GDM1 (cell line): ENCODE measurements at regions not wholly inside any gene's neighbourhood (a gene's known extent, or its start where the extent isn't known, plus 50 kb on each side); places are given as distances from the start of the nearest gene placed in this dataset.

Experiments used
- DNase-seq: peaks from one replicate; lab custom pipeline; 2025; lab: John Stamatoyannopoulos, UW

DNA sequence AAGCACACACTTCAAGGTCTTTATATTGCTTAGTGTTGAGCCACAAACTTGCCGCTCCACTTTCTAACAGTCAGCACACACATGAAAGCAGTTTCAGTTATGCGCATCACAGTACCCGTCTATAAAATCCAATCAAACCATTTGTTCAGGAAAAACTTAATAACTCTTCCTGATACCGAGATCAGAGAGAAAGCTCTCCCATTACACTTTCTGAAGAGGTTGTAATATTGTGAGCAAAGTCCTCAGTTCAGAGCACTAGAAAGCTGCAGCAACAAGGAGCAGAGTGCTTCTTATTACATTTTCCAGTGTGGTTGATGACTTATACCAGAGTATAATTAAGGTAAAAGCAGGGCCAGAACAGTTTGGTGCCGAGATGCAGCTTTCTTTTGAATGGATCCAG, 102.8 kb upstream of the F3 start:
- no peak for DNase-seq

DNA sequence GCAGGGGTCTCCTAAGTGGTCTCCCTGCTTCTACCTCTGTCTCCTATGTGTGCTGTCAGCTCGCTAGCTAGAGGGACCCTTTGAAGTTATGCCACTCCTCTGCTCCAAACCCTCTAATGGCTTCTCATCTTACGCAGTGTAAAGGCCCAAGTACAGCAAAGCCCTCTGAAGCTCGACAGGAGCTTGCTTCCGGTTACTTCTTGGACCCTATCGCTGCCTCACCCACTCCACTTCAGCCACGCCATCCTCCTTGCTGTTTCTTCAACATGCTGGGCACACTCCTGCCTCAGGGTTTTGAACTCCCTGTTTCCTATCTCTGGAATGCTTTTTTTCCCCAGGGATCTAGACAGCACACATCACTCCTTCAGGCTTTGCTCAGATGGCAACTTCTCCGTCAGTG, 102.3 kb upstream of the F3 start:
- no peak for DNase-seq

DNA sequence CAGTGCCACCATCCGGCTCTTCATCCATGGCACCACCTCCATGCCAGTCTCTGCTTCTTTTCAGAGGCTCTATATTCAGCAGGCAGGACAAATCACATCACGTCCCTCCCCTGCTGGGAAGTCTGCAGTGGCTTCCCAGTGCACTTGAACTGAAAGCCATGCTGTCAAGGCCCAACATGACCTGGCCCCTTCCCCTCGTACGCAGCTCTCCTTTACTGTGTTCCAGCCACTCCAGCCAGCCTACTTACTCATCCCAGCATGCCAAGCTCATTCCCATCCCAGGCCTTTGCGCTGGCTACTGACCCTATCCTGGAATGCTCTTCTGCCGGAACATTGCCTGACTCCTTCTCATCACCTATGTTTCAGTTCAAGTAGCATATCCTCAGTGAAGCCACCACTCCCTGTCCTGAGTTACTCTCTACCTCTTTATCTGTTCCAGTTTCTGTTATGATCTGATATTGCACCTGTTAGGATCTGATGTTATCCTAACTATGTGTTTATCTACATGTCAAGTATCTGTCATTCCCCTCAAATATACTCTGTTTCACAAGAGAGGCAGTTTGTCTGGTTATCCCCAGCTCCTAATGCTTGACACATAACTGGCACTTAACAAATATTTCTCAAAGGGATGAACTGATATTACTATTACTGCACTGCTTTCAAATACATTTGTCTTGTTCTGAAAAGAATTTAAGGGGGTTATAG, 101.2 kb upstream of the F3 start:
- no peak for DNase-seq

DNA sequence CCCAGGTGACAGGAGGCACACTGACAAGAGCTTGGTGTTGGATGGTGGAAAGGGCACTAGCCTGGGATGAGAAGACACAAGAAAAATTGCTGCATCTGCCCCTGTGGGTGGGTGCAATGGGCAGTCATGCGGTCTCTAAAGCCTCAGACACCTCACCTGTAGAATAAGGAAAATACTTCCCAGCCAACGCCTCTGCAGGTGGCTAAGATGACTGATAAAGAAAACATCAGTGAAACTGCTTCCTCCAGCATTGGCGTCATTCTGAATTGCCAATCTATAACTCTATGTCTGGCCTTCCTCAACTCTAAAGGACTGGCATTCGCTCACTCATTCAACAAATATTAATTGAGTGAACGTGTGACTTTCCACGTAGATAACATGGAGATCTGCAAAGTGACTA, 100.4 kb upstream of the F3 start:
- no peak for DNase-seq

DNA sequence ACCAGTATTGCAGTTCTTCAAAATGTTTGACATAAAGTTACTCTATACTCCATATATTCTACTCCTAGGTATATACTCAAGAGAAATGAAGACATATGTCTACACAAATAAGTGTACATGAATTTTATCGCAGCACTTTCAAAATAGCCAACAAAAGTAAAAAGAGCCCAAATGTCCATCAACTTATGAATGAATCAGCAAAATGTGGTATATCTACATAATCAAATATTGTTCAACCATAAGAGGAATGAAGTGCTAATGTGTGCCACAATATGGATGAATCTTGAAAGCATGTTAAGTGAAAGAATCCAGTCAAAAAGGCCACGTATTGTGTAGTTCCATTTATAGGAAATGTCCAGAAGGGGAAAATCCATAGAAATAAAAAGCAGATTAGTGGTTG, 98.6 kb upstream of the F3 start:
- no peak for DNase-seq

DNA sequence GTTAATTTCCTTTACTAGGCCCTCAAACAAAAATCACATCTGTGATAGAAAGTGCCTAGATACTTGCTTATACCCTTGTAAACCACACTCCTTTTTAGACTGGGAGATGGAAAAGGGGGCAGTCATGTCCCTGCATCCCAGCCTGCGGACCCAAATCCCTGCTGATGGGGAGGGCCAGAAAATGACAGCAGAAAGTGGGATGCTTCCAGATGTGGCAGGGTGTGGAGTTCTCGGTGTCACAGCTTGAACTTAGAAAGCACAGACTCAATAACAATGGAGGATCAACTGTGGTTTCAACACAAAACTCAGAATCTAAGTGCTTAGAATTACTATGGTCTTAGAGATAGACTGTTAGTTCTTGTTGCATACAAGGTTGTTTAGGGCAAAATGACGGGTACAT, 95.6 kb upstream of the F3 start:
- no peak for DNase-seq

DNA sequence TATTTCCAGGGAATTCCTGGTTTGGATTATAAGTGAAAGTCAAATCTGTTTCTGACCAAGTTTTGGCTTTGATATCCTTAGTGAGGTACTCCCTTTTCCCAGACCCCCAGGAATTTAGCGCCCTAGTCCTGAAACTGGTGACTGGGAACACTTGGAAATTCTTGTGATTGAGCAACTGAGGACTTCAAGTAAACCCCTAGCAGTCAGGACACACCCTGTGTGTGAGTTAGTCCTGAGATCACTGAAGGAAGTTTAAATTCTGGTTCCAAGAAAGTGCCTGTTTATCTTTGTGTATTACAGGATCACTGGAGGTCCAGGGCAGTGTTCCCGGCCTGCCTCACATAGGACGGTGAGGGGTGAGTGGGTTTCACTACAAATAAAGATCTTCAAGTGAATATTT, 95.1 kb upstream of the F3 start:
- DNase-seq = no peak

DNA sequence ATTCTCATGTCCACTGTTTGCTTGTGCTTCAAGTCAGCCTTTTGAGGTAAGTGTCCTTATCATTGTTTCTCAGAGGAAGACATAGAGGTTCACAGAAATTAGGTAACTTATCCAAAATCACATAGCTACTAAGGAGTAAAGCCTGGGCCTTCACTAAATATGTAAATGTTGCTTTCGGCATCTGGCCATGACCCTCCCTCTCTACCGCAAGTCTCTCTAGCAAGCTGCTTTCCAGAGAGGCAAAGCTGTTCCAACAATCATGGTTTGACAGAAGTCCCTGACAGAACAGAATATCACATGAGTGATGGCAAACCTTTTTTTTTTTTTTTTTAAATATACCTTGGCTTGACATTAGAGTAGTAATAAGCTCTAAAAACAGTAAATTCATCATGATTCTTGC, 94.5 kb upstream of the F3 start:
- no peak for DNase-seq

DNA sequence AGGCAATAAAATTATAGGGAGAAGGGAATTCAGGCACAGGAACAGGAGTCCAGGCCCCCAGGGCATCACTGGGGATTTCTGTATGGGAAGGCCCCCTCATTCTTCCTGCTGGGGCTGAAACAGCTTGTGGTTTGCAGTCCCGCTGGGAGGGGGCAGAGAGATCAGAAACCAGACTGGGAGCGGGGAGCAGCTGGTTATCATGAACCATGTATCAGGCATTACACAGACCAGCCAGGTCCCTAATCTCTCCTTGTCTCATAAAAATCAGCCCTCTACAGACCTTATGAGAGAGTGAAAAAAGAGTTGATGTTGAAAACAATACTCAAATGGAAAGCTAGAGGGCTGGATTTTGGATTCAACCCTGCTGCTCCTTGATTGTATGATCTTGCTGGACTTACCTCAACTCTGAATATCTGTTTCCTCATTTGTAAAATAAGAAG, 93.4 kb upstream of the F3 start:
- DNase-seq = no peak

DNA sequence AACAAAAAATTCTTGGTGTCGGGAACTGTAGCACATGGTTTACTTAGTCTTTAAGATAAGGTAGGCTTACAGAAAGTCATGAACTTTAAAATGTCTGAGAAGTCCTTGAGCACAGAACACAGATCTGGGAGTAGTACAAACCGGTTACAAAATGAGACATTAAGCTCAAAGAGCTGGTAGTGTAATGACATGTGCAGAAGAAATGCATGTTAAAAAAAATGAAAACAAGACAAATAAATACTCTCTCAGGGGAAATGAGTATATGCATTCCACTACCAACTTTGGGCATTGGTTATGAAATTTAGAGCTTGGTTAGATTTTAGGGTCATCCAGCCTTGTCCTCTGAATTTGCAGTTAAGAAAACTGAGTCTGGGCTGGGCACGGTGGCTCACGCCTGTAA, 91.5 kb upstream of the F3 start:
- DNase-seq = no peak

DNA sequence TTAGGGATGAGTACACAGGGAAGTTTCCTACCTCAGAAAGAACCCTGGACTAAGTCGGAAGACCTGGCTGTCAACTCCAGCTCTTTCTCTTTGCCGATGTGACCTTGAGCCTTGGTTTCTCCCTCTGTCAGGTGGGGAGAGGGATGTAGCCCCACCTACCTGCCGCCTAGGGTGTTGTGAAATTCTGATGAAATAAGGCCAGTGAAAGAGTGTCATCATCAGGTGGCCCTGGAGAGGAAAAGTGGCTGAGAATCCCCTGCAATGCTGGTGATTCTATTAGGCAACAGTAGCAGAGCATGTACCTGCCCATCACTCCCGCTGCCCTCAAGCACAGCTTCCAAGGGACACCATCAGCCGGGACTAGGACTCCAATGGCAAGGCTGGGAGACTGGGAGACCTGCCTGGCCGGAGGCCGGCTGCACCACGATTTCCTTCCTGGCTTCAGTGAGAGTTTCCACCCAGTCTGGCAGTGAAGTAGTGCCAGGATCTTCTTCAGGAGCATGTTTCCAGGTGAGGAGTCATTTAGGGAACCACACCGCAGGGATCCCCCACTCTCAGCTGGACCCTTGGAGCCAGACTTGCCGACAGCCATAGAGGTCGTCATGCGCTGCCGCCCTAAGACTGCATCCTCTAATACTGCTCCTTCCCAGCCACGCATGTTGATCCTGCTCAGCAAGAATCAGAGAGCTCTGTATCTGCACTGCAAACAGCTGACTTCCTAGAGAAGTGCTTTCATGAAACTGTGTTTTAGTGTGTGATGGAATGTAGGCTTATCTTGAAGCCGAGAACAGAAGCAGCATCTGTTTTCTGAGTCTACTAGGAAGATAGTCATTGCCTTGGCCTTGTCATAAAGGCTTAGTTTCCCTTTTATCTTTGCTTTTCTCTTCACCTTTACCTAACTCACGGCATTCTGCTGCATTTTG, 88.0 kb upstream of the F3 start:
- DNase-seq = no peak

DNA sequence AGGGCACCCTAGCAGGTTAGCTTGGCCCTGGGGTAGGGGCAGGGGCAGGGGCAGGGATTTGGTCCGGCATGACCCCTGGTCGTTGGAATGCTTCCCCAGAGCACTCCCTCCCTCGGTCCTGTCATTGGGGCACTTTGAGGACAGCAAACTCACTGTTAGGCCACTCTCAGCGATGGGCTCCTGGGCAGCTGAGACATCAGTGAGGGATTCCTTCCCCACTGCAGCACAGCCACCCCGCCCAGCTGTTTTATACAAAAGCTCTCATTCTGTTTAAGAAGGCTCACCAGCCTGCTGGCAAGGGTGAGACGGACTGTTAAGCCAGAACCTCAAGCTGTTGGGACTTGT, 86.9 kb upstream of the F3 start:
- no peak for DNase-seq

DNA sequence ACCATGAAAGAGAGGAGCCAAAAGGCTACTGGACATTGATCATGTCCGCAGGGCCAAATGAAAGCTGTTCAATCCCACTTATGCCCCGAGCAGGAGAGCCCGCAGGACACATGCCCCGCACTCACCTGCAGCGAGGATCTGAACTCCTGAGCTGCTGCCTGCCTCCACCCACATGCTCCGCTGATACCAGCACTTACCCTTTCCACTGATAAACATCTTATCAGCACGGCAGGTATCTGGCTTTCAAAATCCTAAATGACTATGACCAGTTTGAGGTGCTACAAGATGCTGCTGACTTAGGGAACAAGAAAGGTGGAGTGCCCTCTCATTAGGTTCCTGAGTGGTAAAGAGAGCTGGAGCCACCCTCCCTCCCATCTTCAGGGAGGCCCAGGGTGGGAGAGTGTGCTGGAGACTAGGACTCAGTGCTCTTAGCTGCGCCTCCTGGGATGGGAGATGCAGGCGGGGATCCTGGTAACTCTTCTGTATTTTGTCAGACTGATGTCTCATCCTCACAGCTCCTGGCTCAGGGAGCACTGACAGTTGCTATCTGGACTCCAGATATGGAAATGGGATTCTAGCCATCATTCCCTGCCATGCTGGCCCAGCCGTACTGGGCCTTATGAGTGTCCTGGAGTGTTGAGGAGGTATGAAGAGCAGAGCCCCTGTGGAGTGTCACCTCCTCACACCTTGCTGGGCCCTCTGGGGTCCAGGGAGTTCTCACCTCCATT, 86.4 kb upstream of the F3 start:
- DNase-seq = no peak

DNA sequence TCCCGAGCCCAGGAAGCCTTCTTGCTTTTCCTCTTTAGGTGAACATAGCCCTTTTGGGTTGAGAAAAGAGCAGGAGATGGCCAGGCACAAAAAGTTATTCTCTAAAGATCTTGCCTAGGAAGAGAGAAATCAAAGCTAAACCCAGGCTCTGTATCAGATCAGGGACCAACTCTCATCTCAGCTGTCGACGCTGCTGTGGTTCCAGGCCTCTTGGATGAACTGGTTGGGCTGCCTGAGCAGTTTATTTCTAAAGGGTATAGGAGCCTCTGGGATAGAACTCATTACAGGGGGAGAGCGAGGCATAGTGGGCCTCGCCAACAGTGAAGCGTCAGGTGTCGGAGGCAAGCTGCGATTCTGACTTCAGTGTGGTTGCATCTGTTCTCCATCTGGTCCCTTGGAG, 82.6 kb upstream of the F3 start:
- DNase-seq = no peak

DNA sequence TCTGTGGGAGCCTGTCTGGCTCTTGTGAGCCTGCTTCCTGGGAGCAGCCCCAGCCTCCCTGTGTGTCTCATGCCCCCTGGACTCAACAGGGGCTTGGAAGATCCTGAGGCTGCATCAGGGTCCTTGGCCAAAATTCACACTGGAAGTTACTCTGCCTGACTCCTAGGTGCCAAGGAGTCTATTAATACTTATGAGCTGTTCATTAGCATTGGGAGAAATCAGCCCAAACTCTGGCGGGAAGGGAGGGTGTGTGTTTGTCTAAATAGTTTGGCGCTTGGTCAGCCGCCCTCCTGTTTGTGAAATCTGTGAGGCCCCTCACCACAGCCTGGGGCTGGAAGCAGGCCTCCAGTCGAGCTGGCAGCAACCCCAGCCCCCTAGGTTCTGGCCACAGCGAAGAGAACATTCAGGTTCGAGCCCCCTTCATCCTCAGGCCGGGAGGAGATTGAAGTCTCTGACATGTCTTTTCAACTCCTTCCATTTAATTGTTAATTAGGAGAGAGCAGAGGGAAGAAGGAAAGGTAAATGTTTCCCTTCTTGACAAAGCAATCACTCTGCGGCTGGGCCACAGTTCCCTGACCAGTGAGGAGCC, 82.1 kb upstream of the F3 start:
- DNase-seq = no peak

DNA sequence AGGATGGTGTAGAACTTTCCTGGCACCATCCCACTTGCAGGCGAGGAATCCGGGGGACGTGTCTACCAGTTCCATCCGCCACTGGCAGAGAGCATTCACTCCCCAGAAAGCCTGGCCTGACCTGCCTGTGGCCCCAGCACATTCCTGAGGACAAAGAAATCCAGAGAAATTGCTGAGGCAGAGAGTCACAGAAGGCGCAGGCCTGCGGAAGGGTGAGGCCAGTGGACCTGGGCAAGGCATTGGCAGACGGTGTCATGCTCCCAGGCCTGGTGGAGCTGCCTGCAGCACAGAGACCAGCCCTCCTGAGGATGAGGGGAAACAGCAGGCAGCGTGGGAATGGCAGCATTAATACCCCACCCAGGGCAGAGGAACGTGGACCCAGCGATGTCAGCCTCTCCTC, 81.2 kb upstream of the F3 start:
- DNase-seq = no peak

DNA sequence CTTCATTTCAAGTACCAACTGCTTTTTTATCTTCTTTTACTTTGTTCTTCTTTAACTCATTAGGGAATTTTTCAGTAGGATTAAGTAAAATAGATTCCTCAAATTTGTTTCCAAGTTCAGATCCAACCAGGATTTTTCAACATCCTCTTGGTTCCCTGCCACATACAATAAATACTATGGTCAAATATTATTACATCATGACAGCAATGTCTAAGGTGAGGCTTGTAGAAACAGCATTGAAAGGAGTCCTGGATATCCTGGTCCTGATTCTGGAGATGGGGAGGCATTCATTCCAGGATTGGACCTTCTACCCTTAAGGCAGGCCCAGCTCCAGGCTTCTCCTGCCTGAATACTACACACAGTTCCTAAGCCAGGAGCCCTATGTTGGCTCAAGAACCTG, 80.2 kb upstream of the F3 start:
- no peak for DNase-seq

DNA sequence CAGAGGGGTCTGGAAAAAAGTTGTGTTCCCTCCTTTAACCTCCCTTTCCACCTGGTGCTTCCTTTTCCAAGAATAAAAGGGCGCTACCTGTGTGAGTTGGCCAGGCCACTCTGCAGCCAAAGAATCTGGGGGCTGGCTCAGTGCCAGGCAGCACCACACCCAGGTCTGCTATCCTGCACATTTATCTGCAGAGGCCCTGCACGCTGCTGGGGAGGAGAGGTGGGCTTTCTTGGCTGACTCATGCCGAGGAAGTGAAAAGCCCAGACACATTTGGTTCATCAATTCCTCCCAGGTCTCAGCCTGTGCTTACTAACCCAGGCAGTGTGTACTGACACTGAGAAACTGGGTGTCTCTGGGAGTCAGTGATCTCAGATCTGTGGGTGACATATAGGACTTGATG, 79.8 kb upstream of the F3 start:
- DNase-seq = no peak

DNA sequence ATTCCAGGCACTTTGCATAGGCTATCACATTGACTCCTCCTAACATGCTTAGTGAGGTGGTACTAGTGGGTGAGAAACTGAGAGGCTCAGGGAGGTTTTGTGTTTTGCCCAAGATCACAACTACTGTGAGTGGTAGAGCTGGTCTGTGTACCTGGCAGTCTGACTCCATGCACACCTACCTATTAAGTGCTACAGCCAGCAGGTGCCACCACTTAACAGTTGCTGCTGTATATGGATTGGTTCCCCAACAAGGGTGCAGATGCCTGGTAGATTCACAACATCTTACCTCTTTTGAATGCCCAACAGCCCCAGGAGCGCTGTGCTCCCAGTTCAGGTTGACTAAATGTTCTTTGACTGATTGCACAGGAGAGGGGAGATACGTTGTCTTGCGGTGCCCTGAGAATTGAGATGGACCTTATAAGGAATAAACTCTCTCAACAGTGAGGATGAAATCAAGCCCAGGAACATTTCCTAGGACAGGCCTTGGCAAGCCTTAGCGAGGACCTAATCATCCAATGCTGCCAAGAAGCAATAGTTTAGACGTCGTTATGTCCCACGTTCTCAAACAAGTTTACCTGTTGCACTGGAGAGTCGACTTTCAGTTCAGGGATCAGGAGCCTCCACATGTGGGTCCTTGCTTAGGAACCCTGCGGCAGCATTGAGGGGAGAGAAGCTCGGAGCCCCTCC, 78.9 kb upstream of the F3 start:
- no peak for DNase-seq

DNA sequence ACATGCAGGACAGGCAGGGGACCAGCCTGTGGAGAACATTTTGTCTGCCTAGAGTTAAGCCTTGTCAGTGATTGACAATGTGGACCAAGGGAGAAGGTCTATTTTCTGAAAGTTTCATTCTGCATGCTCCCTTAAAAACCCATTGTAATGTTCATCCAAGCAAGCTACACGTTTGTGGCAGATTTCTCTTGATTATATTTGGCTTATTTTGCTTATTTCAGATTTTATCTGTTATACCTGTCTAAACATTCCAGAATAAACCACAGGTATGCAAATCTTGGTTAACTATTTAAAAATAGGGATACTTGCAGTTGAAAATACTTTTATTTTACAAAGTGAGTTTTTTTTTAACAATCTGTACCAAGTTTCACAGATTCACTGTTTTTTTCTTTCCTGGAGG, 78.2 kb upstream of the F3 start:
- DNase-seq = no peak

DNA sequence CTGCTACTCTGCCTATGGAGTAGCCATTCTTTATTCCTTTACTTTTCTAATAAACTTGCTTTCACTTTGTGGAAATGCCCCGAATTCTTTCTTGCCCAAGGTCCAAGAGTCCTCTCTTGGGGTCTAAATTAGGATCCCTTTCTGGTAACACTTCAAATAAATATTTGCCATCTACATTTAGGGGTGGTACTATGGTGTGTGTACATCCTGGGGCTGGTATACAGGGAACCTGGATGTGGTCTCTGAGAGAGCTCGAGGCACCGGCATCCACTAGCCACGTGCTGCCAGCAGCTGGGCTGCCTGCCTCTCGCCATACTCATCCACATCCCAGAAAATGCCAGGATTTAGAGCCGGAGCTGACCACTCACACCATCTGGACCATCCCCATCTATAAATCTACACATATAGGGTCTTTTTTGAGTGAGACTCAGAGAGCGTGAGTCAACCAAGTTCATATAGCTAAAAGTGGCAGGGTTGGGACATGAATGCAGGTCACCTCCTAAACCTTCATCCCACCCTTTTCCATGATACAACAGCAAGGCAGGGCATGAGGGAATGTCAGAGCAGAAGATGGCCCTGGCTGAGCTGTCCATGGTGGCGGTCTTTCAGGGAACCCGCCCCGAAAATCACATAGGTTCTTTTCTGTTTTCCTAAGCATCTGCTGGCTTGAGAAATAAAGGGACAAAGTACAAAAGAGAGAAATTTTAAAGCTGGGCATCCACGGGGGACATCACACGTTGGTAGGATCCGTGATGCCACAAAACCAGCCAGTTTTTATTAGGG, 76.6 kb upstream of the F3 start:
- no peak for DNase-seq
